GM21737 (cell line): ENCODE measurements at regions not wholly inside any gene's neighbourhood (a gene's known extent, or its start where the extent isn't known, plus 50 kb on each side); places are given as distances from the start of the nearest gene placed in this dataset.

Experiments
- ATAC-seq: cut with Tn5 transposase; IDR thresholded peaks from one replicate; pipeline ENCODE4 v1.9.1; 2021; ENCODE audit warnings: mild to moderate bottlenecking, moderate library complexity; ENCODE audit not compliant: unreplicated experiment

- no peak for ATAC-seq
These were observed 111.0 kb upstream of the CDH20 start for GRCh38 chr18:61222206-61222605.

- no peak for ATAC-seq
These were observed 107.9 kb upstream of the CDH20 start for GRCh38 chr18:61225336-61225735.

GRCh38 chr18:61236356-61237057, 96.7 kb upstream of the CDH20 start:
- no peak for ATAC-seq

- ATAC-seq, result no peak
These were observed 95.7 kb upstream of the CDH20 start for GRCh38 chr18:61237529-61237928.

- ATAC-seq, result no peak
These were observed 94.2 kb upstream of the CDH20 start for GRCh38 chr18:61239051-61239450.

- no peak for ATAC-seq
These were observed 91.9 kb upstream of the CDH20 start for GRCh38 chr18:61241260-61241853.

- no peak for ATAC-seq
These were observed 88.6 kb upstream of the CDH20 start for GRCh38 chr18:61244632-61245031.

GRCh38 chr18:61245276-61245675, 88.0 kb upstream of the CDH20 start:
- ATAC-seq, result no peak

- ATAC-seq, result no peak
These were observed 84.6 kb upstream of the CDH20 start for GRCh38 chr18:61248589-61248988.

- no peak for ATAC-seq
These were observed 76.9 kb upstream of the CDH20 start for GRCh38 chr18:61256291-61256690.

- no peak for ATAC-seq
These were observed 71.4 kb upstream of the CDH20 start for GRCh38 chr18:61261870-61262269.

- no peak for ATAC-seq
These were observed 60.4 kb upstream of the CDH20 start for GRCh38 chr18:61272793-61273192.

GRCh38 chr18:61273533-61273932, 59.7 kb upstream of the CDH20 start:
- ATAC-seq, result no peak

GRCh38 chr18:61274416-61274960, 58.7 kb upstream of the CDH20 start:
- ATAC-seq, result no peak

- ATAC-seq, result no peak
These were observed 55.4 kb upstream of the CDH20 start for GRCh38 chr18:61277808-61278207.

GRCh38 chr18:61281431-61281830, 51.8 kb upstream of the CDH20 start:
- ATAC-seq, result no peak

GRCh38 chr18:61282926-61283325, 50.3 kb upstream of the CDH20 start:
- ATAC-seq, result no peak
